GM12878 (cell line): ENCODE measurements at regions not wholly inside any gene's neighbourhood (a gene's known extent, or its start where the extent isn't known, plus 50 kb on each side); places are given as distances from the start of the nearest gene placed in this dataset.

Experiments used
- CBX5 ChIP-seq: sonication (generic); IDR thresholded peaks from 2 replicates; pipeline ENCODE4 v1.6.1; 2016; ENCODE audit warnings: low read depth, moderate library complexity, mild to moderate bottlenecking, inconsistent platforms
- CTCF ChIP-seq, 3 experiments: IDR thresholded peaks in 2 of 3; conservative IDR thresholded peaks in 1 of 3; 2 replicates each; pipeline ENCODE4 v1.5.1; 2011; ENCODE audit warnings: low read depth in 3 of 3, low read length in 3 of 3, mild to moderate bottlenecking in 3 of 3, control low read depth in 2 of 3, moderate library complexity in 2 of 3, inconsistent platforms in 1 of 3, mixed read lengths in 1 of 3; ENCODE audit not compliant: control insufficient read depth in 2 of 3, insufficient read depth in 1 of 3; ENCODE audit errors: extremely low read depth in 1 of 3
- E4F1 ChIP-seq: fragments of 450-650 bp; IDR thresholded peaks from 2 replicates; pipeline ENCODE4 v1.6.1; 2018; ENCODE audit warnings: borderline replicate concordance, mild to moderate bottlenecking; ENCODE audit not compliant: partially characterized antibody
- FOS ChIP-seq: IDR thresholded peaks from 3 replicates; pipeline ENCODE4 v1.6.1; 2011; ENCODE audit warnings: borderline replicate concordance; ENCODE audit not compliant: insufficient read length; ENCODE audit errors: extremely low read depth
- NR2C1 ChIP-seq: fragments of 450-650 bp; IDR thresholded peaks from 2 replicates; pipeline ENCODE4 v1.6.1; 2017; ENCODE audit warnings: antibody characterized with exemption, mild to moderate bottlenecking, moderate library complexity
- POLR2A ChIP-seq: IDR thresholded peaks from 2 replicates; pipeline ENCODE4 v1.6.1; 2011; ENCODE audit warnings: low read depth, mild to moderate bottlenecking, low read length
- POLR2AphosphoS2 ChIP-seq: IDR thresholded peaks from 2 replicates; pipeline ENCODE4 v1.6.1; 2011; ENCODE audit warnings: low read depth, mild to moderate bottlenecking, low read length, improper control_type of control experiment, moderate library complexity
- RAD21 ChIP-seq: IDR thresholded peaks from 2 replicates; pipeline ENCODE4 v1.6.1; 2011; ENCODE audit warnings: mild to moderate bottlenecking, low read depth, low read length, moderate library complexity; ENCODE audit not compliant: insufficient read depth
- RCOR1 ChIP-seq: conservative IDR thresholded peaks from 2 replicates; pipeline ENCODE4 v1.6.1; 2012; ENCODE audit warnings: low read depth, low read length, improper control_type of control experiment
- SREBF2 ChIP-seq: IDR thresholded peaks from 2 replicates; pipeline ENCODE4 v1.6.1; 2012; ENCODE audit warnings: mild to moderate bottlenecking, low read length
- TAF1 ChIP-seq: IDR thresholded peaks from 2 replicates; pipeline ENCODE4 v1.6.1; 2011; ENCODE audit warnings: mild to moderate bottlenecking, low read depth, low read length, borderline replicate concordance
- ZNF274 ChIP-seq: IDR thresholded peaks from one replicate; pipeline ENCODE4 v1.8.0; 2011; ENCODE audit not compliant: insufficient read length, insufficient read depth
- TF ChIP-seq, protein P1 (sequence below): IDR thresholded peaks from 2 replicates; pipeline ENCODE4 v1.6.1; 2011; ENCODE audit warnings: low read depth, low read length, improper control_type of control experiment, borderline replicate concordance

GRCh38 chr2:6290217-6291015 lies 575.3 kb downstream of the CMPK2 start:
- TF ChIP-seq RCOR1 (no peak), CTCF (IDR thresholded peaks at IDR 0.05 in 2 of 3, conservative IDR thresholded peaks at IDR 0.05 in 1 of 3; ENCODE audit: control insufficient read depth in 2 of 3, extremely low read depth in 1 of 3, insufficient read depth in 1 of 3, low read depth in 3 of 3, low read length in 3 of 3) (no peak), RAD21 (no peak), NR2C1 (no peak), SREBF2 (no peak), POLR2A (no peak), E4F1 (no peak), FOS (no peak), CBX5 (no peak), ZNF274 (no peak), POLR2AphosphoS2 (no peak), TAF1 (no peak)
- TF ChIP-seq, protein P1, sequence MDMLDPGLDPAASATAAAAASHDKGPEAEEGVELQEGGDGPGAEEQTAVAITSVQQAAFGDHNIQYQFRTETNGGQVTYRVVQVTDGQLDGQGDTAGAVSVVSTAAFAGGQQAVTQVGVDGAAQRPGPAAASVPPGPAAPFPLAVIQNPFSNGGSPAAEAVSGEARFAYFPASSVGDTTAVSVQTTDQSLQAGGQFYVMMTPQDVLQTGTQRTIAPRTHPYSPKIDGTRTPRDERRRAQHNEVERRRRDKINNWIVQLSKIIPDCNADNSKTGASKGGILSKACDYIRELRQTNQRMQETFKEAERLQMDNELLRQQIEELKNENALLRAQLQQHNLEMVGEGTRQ: no peak
